AG10803 (cell line): ENCODE measurements at regions not wholly inside any gene's neighbourhood (a gene's known extent, or its start where the extent isn't known, plus 50 kb on each side); places are given as distances from the start of the nearest gene placed in this dataset.

Experiments used
- DNase-seq: peaks from one replicate; pipeline ENCODE4 v3.0.0; 2010; ENCODE audit warnings: low read depth
- H3K4me3 ChIP-seq: 2 replicates; pipeline ENCODE4 v1.5.1; 2011; ENCODE audit warnings: mild to moderate bottlenecking, low read length, control low read depth
- CTCF ChIP-seq: conservative IDR thresholded peaks from 2 replicates; pipeline ENCODE4 v1.5.1; 2011; ENCODE audit warnings: mild to moderate bottlenecking, low read length, control low read depth, inconsistent platforms

GRCh38 chr17:72223866-72224291 lies 103.1 kb downstream of the SOX9 start:
- no peak for DNase-seq
- no peak overlapping the region for H3K4me3 ChIP-seq

GRCh38 chr17:72226322-72226721 lies 105.5 kb downstream of the SOX9 start:
- H3K4me3 ChIP-seq: no peak overlapping the region
- no peak for TF ChIP-seq CTCF
- DNase-seq: no peak

More at GRCh38 chr17:72223866-72224291, 103.1 kb downstream of the SOX9 start:
- no peak for TF ChIP-seq CTCF

- no peak overlapping the region for H3K4me3 ChIP-seq
- DNase-seq: no peak
- TF ChIP-seq CTCF: no peak
Observed at GRCh38 chr17:72233986-72234385, 113.2 kb downstream of the SOX9 start.

- no peak for DNase-seq
- no peak for TF ChIP-seq CTCF
- no peak overlapping the region for H3K4me3 ChIP-seq
Observed at GRCh38 chr17:72234985-72235384, 114.2 kb downstream of the SOX9 start.

- no peak for TF ChIP-seq CTCF
- H3K4me3 ChIP-seq: no peak overlapping the region
- DNase-seq: no peak
Observed at GRCh38 chr17:72236980-72237633, 116.3 kb downstream of the SOX9 start.

GRCh38 chr17:72238157-72238673 lies 117.4 kb downstream of the SOX9 start:
- DNase-seq: no peak
- TF ChIP-seq CTCF: no peak
- no peak overlapping the region for H3K4me3 ChIP-seq

GRCh38 chr17:72239548-72239947 lies 118.7 kb downstream of the SOX9 start:
- no peak for TF ChIP-seq CTCF
- no peak for DNase-seq
- H3K4me3 ChIP-seq: no peak overlapping the region
